Lower lobe of right lung (tissue), 2 donors: ENCODE measurements at regions not wholly inside any gene's neighbourhood (a gene's known extent, or its start where the extent isn't known, plus 50 kb on each side); places are given as distances from the start of the nearest gene placed in this dataset.
A peak's percentile ranks its signal among the peaks of the same experiment; 100 is the strongest.

Experiments
- ATAC-seq, 2 donors: fragments of 200-7000 bp; cut with Tn5 transposase; one replicate each; pipeline ENCODE4 v1.9.1; 2020 to 2022; ENCODE audit warnings: mild to moderate bottlenecking in 2 of 2, moderate library complexity in 2 of 2
- DNase-seq: peaks from one replicate; pipeline ENCODE4 v3.0.0-alpha.2; 2020
- H3K27ac ChIP-seq: fragments of 200-600 bp; one replicate; pipeline ENCODE4 v1.8.0; 2022
- H3K27me3 ChIP-seq: fragments of 200-600 bp; one replicate; pipeline ENCODE4 v1.8.0; 2022; ENCODE audit warnings: low read depth
- H3K36me3 ChIP-seq: fragments of 200-600 bp; one replicate; pipeline ENCODE4 v1.8.0; 2022; ENCODE audit warnings: mild to moderate bottlenecking
- H3K4me1 ChIP-seq: fragments of 200-600 bp; one replicate; pipeline ENCODE4 v1.8.0; 2022
- H3K4me3 ChIP-seq: fragments of 200-600 bp; one replicate; pipeline ENCODE4 v1.8.0; 2022; ENCODE audit warnings: mild to moderate bottlenecking
- H3K9me3 ChIP-seq: fragments of 200-600 bp; one replicate; pipeline ENCODE4 v1.8.0; 2022
- intact Hi-C: fragments of 100-400 bp; cut with DNase I; formaldehyde crosslinking; loops from one replicate; pipeline ENCODE4 v1.11.0; 2022
- TF ChIP-seq, protein P1 (sequence below): fragments of 200-600 bp; IDR thresholded peaks from one replicate; pipeline ENCODE4 v1.8.0; 2022; ENCODE audit warnings: antibody characterized with exemption, mild to moderate bottlenecking
- donor health status: DM: no; HTN: yes; CAD: no; lungs with severe emphysema.

GRCh38 chr11:29260939-29261705 is 755.7 kb downstream of the KCNA4 start:
- no peak overlapping the region for H3K27ac ChIP-seq
- DNase-seq: no peak
- H3K9me3 ChIP-seq: no peaks in the 10 kb centered on the region
- no peaks in the 10 kb centered on the region for H3K36me3 ChIP-seq
- intact Hi-C loops: no loop called here
- H3K27me3 ChIP-seq: no peaks in the 10 kb centered on the region
- TF ChIP-seq, protein P1, sequence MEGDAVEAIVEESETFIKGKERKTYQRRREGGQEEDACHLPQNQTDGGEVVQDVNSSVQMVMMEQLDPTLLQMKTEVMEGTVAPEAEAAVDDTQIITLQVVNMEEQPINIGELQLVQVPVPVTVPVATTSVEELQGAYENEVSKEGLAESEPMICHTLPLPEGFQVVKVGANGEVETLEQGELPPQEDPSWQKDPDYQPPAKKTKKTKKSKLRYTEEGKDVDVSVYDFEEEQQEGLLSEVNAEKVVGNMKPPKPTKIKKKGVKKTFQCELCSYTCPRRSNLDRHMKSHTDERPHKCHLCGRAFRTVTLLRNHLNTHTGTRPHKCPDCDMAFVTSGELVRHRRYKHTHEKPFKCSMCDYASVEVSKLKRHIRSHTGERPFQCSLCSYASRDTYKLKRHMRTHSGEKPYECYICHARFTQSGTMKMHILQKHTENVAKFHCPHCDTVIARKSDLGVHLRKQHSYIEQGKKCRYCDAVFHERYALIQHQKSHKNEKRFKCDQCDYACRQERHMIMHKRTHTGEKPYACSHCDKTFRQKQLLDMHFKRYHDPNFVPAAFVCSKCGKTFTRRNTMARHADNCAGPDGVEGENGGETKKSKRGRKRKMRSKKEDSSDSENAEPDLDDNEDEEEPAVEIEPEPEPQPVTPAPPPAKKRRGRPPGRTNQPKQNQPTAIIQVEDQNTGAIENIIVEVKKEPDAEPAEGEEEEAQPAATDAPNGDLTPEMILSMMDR: no peak
- no peak overlapping the region for H3K4me3 ChIP-seq
- ATAC-seq: peak in 1 of 2 donors; percentile 46
- H3K4me1 ChIP-seq: no peaks in the 10 kb centered on the region

DNA sequence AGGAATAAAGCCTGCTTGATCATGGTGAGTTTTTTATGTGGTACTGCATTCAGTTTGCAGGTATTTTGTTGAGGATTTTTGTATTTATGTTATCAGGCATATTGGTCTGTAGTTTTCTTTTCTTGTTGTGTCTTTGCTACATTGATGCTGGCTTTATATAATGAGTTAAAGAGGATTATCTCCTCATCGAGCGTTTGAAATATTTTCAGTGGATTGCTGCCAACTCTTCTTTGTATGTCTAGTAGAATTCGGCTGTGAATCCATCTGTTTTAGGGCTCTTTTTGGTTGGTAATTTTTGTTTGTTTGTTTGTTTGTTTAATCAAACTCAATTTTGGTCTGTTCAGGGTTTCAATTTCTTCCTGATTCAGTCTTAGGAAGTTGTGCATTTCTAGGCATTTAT is 758.4 kb downstream of the KCNA4 start:
- Histone ChIP-seq H3K4me3 (no peak overlapping the region), H3K36me3 (no peaks in the 10 kb centered on the region), H3K27ac (no peak overlapping the region), H3K9me3 (peaks cover 3% of the 10 kb centered on the region), H3K4me1 (no peaks in the 10 kb centered on the region), H3K27me3 (no peaks in the 10 kb centered on the region)
- TF ChIP-seq, protein P1: no peak
- DNase-seq: no peak
- intact Hi-C loops: no loop called here
- ATAC-seq: no peak

GRCh38 chr11:29256580-29256979 is 760.2 kb downstream of the KCNA4 start:
- intact Hi-C loops: no loop called here
- DNase-seq (no peak), ATAC-seq (no peak)
- no peak overlapping the region for H3K4me3 ChIP-seq
- no peaks in the 10 kb centered on the region for H3K27me3 ChIP-seq
- no peaks in the 10 kb centered on the region for H3K36me3 ChIP-seq
- H3K27ac ChIP-seq: no peak overlapping the region
- peaks cover 3% of the 10 kb centered on the region for H3K9me3 ChIP-seq
- no peaks in the 10 kb centered on the region for H3K4me1 ChIP-seq
- TF ChIP-seq, protein P1: no peak

DNA sequence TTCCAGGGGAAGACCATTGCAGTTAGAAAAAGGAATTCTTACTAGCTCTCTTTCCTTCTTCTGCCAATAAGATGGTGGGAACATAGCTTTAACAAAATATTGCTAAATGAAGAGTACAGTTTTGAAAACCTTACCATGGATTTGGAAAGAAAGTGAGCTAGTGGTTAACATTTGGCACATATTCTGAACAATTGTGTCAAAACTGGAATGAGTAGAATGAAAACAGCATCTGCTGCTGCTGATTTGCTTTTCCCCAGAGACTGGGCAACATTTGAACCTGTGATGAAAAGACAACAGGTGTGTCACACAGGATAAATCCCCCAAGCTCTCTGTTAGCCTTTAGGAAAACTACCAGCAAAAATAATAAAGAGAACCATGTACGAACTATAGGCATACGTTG is 761.4 kb downstream of the KCNA4 start:
- intact Hi-C loops: no loop called here
- TF ChIP-seq, protein P1: no peak
- Histone ChIP-seq H3K4me3 (no peak overlapping the region), H3K27me3 (no peaks in the 10 kb centered on the region), H3K4me1 (no peaks in the 10 kb centered on the region), H3K9me3 (peaks cover 3% of the 10 kb centered on the region), H3K27ac (no peak overlapping the region), H3K36me3 (no peaks in the 10 kb centered on the region)
- no peak for ATAC-seq
- DNase-seq: no peak

DNA sequence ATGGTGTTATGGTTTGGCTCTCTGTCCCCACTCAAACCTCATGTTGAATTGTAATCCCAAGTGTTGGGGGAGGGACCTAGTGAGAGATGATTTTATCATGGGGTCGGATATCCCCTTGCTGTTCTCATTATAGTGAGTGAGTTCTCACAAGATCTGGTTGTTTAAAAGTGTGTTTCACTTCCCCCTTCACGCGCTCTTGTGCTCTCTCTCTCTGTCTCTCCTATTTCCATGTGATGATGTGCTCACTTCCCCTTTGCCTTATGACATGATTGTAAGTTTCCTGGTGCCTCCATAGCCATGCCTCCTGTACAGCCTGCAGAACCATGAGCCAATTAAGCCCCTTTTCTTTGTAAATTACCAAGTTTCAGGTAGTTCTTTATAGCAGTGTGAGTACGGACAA is 765.1 kb downstream of the KCNA4 start:
- no peak for DNase-seq
- intact Hi-C loops: no loop called here
- TF ChIP-seq, protein P1: no peak
- no peak overlapping the region for H3K27ac ChIP-seq
- no peak for ATAC-seq
- no peaks in the 10 kb centered on the region for H3K36me3 ChIP-seq
- H3K4me1 ChIP-seq: no peaks in the 10 kb centered on the region
- no peaks in the 10 kb centered on the region for H3K27me3 ChIP-seq
- no peak overlapping the region for H3K4me3 ChIP-seq
- H3K9me3 ChIP-seq: peaks cover 3% of the 10 kb centered on the region
